HUDEP-2 (cell line): ENCODE measurements at regions not wholly inside any gene's neighbourhood (a gene's known extent, or its start where the extent isn't known, plus 50 kb on each side); places are given as distances from the start of the nearest gene placed in this dataset.
"Not testable (repeated sequence)": the region's sequence is repeated elsewhere in the genome, so short reads cannot be mapped to it uniquely, and the experiment has no call there.

Experiments used
- DNase-seq, 76 experiments: peaks; one replicate each; lab custom pipeline; 2025; ENCODE audit not compliant: unreplicated experiment in 76 of 76; lab: John Stamatoyannopoulos, UW

DNA sequence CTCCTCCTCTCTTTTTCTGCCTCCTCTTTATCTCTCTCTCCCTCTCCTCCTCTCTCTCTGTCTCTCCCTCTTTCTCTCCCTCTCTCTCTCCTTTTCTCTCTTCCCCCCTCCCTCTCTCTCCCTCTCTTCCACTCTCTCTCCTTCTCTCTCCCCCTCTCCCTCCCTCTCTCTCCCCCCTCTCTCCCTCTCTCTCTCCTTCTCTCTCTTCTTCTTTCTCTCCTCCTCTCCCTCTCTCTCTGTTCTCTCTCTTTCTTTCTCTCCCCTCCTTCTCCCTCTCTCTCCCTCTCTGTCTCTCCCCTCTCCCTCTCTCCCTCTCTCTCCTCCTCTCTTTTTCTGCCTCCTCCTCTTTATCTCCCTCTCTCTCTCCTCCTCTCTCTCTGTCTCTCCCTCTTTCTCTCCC lies 197.4 kb downstream of the UQCRFS1 start:
- DNase-seq, result no peak

- DNase-seq, result no peak
These were observed 198.0 kb downstream of the UQCRFS1 start for GRCh38 chr19:29014857-29015436.

DNA sequence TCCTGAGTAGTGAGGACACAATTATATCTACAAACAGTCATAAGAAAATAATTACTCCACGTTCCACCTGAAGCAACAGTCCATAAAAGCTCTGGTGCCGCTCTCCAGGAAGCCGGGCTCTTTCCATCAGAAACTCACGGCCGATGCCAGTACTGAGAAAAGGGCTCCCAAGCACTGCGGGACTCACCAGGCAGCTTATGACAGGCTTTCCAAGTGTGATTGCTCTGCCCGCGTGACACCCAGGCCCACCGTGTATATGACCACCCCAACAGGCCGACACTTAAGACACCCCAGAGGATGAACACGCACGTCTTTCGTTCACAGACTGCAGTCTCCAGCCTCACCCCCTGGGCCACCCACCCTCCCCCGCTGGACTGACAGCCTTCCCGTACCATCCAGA lies 199.0 kb downstream of the UQCRFS1 start:
- no peak for DNase-seq

GRCh38 chr19:29013325-29013724 lies 199.6 kb downstream of the UQCRFS1 start:
- DNase-seq, result no peak

DNA sequence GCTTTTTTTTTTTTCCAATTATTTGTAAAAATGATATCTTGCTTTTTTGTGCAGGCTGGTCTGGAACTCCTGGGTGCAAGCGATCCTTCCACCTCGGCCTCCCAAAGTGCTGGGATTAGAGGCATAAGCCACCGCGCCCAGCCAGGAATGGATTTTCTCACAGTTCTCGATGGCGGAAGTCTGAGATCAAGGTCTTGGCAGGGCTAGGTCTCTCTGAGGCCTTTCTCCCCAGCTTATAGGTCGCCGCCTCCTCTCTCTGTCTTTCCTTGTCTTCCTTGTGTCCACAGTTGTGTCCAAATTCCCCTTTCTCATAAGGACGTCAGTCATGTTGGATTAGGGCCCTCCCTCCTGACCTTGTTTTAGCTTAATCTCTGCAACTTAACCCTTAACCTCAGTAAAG lies 200.5 kb downstream of the UQCRFS1 start:
- no peak for DNase-seq

DNA sequence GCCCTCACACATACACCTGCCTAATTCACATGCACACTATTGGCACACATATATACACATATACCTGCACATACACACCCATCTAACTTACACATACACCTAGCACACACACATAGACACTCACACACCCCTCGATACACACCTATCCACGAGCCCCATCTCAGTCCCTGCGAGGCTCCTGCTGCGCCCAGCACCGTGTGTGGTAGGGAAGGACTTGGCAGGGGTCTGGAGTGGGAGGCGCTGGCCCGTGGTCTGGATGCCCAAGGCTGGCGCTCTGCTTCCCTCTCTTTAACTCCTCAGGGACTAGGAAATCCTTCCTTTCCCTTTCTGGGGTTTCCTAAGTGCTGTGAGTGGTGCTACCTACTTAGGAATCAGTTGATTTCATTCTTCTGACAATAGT lies 202.7 kb downstream of the UQCRFS1 start:
- DNase-seq, result no peak

DNA sequence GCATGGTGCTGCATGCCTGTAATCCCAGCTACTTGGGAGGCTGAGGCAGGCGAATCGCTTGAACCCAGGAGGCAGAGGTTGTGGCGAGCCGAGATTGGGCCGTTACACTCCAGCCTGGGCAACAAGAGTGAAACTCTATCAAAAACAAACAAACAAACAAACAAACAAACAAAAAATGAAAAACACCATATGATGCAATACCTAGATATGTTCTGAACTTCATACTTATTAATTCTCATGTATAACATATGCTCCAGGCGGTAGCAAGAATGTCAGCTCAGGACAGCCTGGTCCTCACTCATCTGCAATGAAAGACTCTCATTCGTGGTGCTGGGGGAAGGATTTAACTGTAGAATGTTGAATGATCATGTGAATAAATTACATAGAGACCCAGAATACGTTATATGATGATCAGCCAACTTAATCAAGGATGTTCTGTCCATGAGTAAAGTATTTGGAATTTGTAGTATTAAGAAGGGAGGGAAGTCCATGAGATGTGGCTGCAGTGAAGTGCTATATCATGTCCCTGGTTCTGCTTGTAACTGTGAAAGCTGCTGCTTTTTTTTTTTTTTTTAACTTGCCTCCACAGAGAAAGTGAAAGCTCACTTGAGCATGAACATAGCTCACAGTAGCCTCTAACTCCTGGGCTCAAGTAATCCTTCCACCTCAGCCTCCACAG lies 206.8 kb downstream of the UQCRFS1 start:
- no peak for DNase-seq

- DNase-seq, result no peak
These were observed 208.2 kb downstream of the UQCRFS1 start for GRCh38 chr19:29004796-29005195.

- no peak for DNase-seq
These were observed 209.1 kb downstream of the UQCRFS1 start for GRCh38 chr19:29003641-29004409.

GRCh38 chr19:29002336-29002735 lies 210.6 kb downstream of the UQCRFS1 start:
- DNase-seq, result no peak

DNA sequence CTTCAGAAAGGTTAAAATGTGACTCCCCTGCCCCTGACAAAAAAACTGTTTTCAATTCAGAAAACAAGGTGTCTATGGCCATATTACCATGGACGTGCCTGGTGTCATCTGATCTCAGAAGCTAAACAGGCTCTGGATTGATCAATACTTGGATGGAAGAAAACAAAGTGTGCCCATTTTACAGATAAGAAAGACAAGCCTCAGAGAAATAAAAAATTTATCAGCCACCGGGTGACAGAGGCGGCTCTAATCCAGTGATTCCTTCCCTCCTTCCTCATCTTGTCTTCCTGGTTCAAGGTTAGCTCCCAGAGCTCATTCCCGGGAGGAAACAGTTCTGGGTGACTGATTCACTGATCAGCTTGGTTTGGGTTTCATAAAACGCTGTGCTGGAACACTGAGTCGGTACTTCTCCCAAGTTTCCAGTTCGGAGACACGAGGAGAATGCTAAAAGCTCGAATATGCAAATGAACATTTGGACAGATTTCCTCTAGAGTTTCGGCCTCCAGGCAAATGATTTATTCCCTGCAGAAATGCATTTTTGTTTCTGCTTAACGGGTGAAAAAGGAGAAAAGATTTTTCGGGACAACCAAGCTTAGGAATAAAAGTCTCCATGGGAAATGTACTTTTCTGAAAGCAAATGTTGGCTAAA lies 211.2 kb downstream of the UQCRFS1 start:
- DNase-seq, result no peak

GRCh38 chr19:29001141-29001581 lies 211.8 kb downstream of the UQCRFS1 start:
- DNase-seq, result no peak

DNA sequence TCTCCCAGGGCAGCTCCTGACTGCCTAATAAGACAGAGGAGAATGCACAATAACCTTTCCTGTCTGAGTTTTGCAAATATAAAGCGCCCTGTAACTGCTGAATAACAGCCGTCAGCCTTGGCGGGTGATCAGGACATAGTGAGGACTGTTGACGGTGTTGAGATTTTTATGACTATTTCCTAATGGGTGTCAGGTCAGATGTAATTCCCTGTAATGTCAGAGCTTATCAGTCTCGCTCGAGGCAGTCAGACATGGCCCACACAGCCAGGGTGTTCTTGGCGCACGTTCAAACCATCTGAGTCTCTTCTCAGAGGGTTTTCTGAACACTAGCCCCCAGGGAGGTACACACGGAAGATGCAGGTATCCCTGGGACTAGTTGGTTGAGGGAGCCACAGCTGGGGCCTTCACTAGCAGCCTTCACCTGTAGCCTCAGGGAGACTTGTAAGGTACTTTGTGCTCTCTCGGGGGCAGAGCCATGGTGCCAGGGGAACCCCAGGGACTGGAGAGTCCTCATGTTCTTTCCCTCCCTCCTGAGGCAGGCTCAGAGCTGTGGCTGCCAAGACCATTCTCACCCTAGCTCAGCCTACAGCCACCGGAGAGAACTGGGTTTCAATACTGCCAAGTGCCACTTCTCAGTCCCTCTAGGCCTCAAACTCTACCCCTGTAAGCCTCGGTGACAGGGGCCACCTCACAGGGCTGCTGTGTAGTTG lies 213.1 kb downstream of the UQCRFS1 start:
- no peak for DNase-seq

GRCh38 chr19:28998974-28999373 lies 214.0 kb downstream of the UQCRFS1 start:
- DNase-seq, result no peak

DNA sequence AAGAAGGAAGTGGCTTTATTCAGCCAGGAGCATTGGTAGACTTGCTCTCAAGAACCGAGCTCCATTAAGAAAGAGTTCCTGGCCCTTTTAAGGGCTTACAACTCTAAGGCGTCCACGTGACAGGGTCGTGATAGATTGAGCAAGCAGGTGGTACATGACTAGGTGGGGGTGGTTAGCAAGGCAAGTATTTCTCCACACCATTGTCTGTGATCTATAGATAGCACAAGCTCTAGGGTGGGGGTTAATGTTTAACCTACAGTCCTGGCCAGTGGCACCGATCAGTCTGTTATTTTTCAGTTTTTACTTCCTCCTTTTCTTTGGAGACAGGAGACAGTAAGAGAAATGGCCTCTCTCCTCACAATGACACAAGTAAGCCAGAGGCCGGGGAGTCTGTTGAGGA lies 215.1 kb downstream of the UQCRFS1 start:
- DNase-seq, result not testable (repeated sequence)

GRCh38 chr19:28990522-28990921 lies 222.4 kb downstream of the UQCRFS1 start:
- no peak for DNase-seq

DNA sequence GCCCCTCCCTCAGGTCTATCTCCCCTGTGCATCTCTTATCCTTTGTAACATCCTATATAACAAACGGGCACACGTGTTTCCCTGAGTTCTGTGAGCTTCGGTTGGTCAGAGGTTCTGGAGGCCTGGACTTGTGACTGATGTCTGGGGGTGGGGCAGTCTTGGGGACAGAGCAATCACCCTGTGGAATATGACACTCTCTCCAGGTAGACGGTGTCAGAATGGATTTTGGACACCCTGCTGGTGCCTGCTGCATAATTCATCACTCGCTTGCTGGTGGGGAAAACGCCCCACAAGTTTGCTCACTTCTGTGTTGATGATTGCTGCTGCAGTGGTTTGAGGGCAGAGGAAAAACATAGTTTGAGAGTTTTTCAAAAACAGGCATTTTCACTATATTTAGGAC lies 223.2 kb downstream of the UQCRFS1 start:
- no peak for DNase-seq

- no peak for DNase-seq
These were observed 224.9 kb downstream of the UQCRFS1 start for GRCh38 chr19:28988066-28988465.

DNA sequence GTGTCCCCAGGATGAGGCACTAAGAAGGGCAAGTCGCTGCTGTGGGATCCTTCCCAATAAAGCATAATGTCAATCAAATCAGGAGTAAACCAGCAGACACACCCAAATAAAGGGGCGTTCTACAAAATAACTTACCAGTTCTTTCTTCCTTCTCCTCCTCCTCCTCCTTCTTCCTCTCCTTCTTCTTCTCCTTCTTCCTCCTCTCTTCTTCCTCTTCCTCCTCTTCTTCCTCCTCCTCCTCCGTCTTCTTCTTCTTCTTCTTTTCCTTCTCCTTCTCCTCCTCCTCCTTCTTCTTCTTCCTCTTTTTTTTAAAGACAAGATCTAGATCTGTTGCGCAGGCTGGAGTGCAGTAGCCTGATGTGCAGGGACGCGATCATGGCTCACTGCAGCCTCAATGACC lies 225.8 kb downstream of the UQCRFS1 start:
- DNase-seq, result no peak

GRCh38 chr19:28985201-28985600 lies 227.8 kb downstream of the UQCRFS1 start:
- no peak for DNase-seq

DNA sequence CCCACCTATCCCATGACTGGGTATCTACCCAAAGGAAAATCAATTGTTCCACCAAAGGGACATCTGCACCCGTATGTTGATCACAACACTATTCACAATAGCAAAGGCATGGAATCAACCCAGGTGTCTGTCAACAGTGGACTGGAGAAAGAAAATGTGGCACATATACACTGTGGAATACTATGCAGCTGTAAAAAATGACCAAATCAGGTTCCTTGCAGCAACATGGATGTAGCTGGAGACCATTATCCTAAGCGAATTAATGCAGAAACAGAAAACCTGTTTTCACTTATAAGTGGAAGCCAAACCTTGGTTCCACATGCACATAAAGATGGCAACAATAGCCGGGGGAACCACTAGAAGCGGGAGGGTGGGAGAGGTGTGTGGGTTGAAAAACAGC lies 228.6 kb downstream of the UQCRFS1 start:
- DNase-seq, result no peak
